GM19035 (cell line): ENCODE measurements at regions not wholly inside any gene's neighbourhood (a gene's known extent, or its start where the extent isn't known, plus 50 kb on each side); places are given as distances from the start of the nearest gene placed in this dataset.

ENCODE experiments used
- ATAC-seq: cut with Tn5 transposase; IDR thresholded peaks from one replicate; pipeline ENCODE4 v1.9.1; 2021; ENCODE audit not compliant: unreplicated experiment

DNA sequence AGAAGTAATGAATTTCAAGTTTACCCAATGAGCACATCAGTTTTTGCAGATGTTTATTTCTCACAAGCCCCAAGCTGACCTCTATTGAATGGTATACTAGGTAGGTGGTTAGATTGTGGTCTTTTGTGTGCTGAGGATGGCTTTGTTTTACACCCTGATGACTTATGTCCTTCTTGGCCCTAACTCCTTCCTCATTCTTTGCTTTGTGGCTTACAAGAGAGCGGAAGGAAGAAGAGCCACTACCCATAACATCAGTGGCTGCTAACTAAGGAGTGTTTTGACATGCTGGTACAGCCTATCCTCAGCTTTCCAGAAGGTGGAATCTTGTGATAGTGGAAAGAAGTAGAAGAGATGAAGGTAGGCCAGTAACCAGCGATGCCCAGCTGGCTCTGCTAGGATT is 85.7 kb upstream of the NTRK2 start:
- no peak for ATAC-seq

DNA sequence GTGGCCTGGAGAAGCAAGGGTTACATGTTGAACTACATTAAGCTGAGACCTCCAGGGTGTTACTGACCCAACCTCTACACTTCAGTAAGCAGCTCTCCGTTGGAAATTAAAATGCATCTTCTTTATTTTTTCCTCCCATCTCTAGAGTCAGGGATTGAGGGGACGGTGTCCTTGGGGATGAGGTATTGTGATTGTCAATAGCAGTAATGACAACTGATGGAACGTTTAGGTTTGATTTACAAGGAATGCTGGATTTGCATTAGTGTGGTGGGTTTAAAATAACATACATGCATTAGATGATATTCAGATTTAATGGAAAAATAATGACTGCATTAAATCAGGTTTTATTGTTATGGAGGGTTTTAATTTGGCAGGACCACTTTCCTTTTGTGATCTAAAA is 82.9 kb upstream of the NTRK2 start:
- no peak for ATAC-seq

DNA sequence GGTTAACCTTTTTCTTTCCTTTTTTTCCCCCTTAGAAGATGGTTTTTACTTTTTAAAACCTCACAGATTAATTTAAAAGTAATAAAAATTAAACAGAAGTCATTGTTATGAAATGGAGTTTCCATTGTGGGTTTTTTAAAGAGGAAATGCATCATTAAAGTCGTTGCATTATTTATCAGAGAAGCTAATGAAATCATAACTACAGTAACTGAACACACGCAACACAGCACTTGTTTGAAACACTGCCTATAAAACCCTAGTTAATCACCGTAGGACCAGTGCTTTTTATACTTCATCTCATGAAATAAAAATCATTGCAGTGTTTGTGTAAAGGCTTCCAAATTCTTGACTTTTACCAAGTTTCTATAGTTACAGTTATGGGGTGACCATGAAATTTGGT is 82.4 kb upstream of the NTRK2 start:
- ATAC-seq: no peak

DNA sequence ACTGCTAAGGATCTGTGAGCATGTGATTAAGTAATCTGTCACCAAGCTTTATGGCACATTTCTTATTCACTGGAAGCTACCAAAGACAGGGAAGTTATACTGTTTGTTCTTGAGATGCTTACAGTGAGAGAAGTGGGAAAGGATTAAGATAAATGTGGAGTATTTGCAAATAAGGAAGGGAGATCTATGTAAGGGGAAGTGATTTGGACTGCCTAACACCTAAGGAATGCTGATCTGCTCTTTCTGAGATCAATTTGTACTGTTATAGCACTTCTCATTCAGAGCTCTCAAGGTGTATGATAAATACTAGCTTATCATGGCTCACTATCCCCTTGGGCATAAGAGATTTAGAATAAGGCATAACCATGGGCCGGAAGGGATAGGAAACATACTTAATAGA is 80.0 kb upstream of the NTRK2 start:
- no peak for ATAC-seq

GRCh38 chr9:84590706-84591105 is 78.8 kb upstream of the NTRK2 start:
- ATAC-seq: no peak

GRCh38 chr9:84592918-84593317 is 76.6 kb upstream of the NTRK2 start:
- no peak for ATAC-seq

DNA sequence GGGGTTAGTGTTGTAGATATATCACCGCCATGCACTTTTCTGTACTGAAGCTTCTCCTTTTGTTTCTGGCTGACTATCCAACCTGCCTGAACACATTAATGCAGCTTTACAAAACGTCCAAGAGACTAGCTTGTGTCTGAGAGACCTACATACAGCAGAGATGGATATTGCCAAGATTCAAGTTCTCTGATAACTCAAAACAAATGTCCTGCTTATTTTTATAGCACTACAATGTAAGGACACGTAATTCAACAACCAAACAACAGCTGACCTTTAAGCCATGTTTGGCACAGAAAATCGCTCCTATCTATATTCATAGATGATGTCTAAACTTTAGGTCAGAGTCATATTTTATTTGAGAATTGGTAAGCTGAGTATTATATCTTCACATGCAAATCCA is 76.2 kb upstream of the NTRK2 start:
- ATAC-seq: no peak

DNA sequence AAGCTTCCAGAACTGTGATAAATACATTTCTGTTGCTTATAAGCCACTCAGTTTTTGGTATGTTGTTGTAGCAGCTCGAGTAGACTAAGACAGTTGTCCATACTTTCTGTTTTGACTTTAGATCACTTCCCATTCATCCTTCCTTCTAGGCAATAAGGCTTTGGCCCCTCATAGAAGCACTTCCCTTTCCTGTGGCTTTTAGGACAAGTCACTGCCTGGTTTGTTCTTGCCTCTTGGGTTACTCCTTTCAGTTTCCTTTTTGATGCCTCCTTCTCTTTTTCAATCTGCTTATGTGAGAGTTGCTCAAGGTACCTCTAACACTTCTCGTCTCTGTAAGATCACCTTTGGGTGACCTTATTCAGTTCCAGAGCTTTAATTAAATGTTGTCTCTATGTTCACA is 72.4 kb upstream of the NTRK2 start:
- ATAC-seq: peak; percentile 93

DNA sequence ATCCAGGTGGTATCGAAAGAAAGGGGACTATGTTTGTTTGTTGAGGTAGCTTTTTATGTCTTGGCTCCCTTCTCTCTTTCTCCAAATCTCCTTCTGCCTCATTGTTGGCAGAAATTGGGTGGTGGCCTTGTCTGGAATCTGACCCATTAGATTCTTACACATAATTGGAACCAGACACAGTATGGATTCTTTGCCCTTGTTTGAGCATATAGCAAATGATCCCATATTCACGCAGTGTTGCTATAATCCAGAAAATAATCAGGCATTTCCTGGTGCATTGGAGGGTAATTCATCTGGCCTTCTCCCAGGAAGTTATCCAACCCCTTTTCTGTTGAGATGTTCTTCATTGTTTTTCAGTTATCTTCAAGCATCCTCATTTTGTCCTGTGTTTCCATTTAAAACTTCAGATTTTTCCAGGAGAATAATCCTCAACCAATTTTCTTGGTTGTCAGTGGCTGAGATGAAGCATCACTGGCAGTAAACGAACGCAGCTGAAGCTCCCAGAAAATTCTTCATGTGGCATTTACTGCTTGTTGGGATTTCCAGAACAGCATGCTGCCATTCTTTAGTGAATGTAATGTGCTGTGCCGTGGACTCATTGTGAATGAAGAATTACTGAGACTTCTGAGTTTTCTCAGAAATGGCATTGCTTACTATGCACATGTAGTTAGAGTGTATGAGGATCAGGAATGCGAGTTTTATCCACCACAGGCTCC is 70.5 kb upstream of the NTRK2 start:
- no peak for ATAC-seq

GRCh38 chr9:84600739-84601138 is 68.8 kb upstream of the NTRK2 start:
- ATAC-seq: no peak

- ATAC-seq: no peak
These were observed 65.3 kb upstream of the NTRK2 start for GRCh38 chr9:84604223-84604622.

- ATAC-seq: no peak
These were observed 59.8 kb upstream of the NTRK2 start for GRCh38 chr9:84609779-84610178.

DNA sequence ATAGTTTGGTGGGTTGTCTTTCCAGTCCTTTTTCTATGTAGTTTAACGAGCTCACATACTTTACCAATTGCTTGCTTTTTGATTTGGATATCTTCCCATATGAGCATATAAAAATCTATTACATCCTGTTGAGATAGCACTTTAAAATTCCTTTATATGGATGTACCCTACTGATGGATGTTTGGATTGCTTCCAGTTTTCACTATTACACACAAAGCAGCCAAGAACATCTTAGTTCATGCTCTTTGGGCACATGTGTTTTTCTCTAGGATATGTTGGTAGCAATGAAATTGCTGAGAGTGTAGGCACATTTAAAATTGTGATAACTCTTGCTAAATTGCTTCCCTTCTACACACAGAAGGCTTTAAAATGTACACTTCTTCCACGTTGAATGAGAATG is 56.1 kb upstream of the NTRK2 start:
- no peak for ATAC-seq

DNA sequence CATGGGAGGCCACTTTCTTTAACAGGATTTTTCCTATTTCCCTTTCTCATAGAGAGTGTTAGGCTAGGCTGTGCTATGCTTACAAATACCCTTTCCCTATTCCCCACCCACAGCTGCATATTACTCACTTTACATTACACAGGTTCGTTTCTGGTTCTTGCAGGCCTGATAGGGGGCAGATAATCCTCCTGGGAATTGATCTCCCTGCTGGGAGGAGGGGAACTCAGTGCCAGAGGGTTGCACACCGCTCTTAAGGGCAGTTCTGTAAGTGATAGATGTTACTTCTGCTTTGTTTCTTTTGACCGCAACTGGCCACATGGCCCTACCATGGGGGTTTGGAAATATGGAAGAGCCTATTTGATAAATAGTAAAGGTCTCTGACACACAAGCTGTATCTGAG is 54.0 kb upstream of the NTRK2 start:
- ATAC-seq: no peak

- ATAC-seq: no peak
These were observed 52.0 kb upstream of the NTRK2 start for GRCh38 chr9:84617411-84618029.
